ENCODE measurements at regions not wholly inside any gene's neighbourhood (a gene's known extent, or its start where the extent isn't known, plus 50 kb on each side); places are given as distances from the start of the nearest gene placed in this dataset.
A peak's percentile ranks its signal among the peaks of the same experiment; 100 is the strongest.

GRCh38 chr12:75565795-75566194 is 54.4 kb upstream of the KRR1 start:
- DNase-seq: no peak
- Histone ChIP-seq H3K36me3 (no peaks in the 10 kb centered on the region), H3K27ac (no peak overlapping the region), H3K9me3 (no peaks in the 10 kb centered on the region), H3K4me1 (peaks cover 0 to 14% (median 1%) of the 10 kb centered on the region in 6 donors), H3K27me3 (replicated peaks in 1 of 7) (no peaks in the 10 kb centered on the region), H3K4me3 (no peak overlapping the region)
- WGBS, 5 donors: 81 to 90% (median 83%) methylated on average over 3 of the region's 3 CpGs
- intact Hi-C loops (cut with DNase I; ENCODE audit: low total_unique reads): no loop called here
- TF ChIP-seq, protein P1, sequence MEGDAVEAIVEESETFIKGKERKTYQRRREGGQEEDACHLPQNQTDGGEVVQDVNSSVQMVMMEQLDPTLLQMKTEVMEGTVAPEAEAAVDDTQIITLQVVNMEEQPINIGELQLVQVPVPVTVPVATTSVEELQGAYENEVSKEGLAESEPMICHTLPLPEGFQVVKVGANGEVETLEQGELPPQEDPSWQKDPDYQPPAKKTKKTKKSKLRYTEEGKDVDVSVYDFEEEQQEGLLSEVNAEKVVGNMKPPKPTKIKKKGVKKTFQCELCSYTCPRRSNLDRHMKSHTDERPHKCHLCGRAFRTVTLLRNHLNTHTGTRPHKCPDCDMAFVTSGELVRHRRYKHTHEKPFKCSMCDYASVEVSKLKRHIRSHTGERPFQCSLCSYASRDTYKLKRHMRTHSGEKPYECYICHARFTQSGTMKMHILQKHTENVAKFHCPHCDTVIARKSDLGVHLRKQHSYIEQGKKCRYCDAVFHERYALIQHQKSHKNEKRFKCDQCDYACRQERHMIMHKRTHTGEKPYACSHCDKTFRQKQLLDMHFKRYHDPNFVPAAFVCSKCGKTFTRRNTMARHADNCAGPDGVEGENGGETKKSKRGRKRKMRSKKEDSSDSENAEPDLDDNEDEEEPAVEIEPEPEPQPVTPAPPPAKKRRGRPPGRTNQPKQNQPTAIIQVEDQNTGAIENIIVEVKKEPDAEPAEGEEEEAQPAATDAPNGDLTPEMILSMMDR (IDR thresholded peaks at IDR 0.05 in 8 of 11, conservative IDR thresholded peaks at IDR 0.05 in 3 of 11): no peak
- TF ChIP-seq POLR2A (IDR thresholded peaks at IDR 0.05): no peak
- TF ChIP-seq POLR2AphosphoS5 (IDR thresholded peaks at IDR 0.05): no peak

- TF ChIP-seq, protein P1 (IDR thresholded peaks at IDR 0.05 in 8 of 11, conservative IDR thresholded peaks at IDR 0.05 in 3 of 11): no peak
- TF ChIP-seq POLR2A (IDR thresholded peaks at IDR 0.05) (no peak), POLR2AphosphoS5 (IDR thresholded peaks at IDR 0.05) (no peak)
- Histone ChIP-seq H3K27ac (peak overlapping the region in 4 of 8 donors; percentile 10 to 24 (median 20)), H3K9me3 (no peaks in the 10 kb centered on the region), H3K27me3 (replicated peaks in 1 of 7) (no peaks in the 10 kb centered on the region), H3K36me3 (no peaks in the 10 kb centered on the region), H3K4me1 (peaks cover 0 to 14% (median 1%) of the 10 kb centered on the region in 6 donors), H3K4me3 (no peak overlapping the region)
- DNase-seq: no peak
- intact Hi-C loops (cut with DNase I; ENCODE audit: low total_unique reads): no loop called here
- 53 to 75% (median 68%) methylated on average over 4 of the region's 4 CpGs for WGBS, 5 donors
Measured at GRCh38 chr12:75564852-75565251, 53.4 kb upstream of the KRR1 start.

DNA sequence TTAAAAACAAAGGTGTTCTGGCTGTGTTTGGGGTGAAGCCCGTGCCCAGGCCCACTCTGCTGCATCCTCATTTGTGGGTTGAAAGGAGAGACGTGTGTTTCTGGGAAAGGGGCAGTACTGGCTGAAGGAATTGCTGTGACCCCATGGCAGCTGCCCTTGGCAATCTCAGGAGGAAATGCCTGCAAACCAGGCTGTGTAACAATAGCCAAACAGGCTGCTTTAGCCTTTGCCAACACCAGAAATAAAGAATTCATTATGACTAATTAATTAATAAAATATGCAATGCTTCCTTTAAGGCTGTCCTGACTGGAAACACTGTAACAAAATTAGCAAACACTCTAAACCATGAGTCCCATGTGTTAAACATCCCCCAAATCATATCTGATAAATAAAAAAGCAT is 53.0 kb upstream of the KRR1 start:
- Histone ChIP-seq H3K27ac (peak overlapping the region in 4 of 8 donors; percentile 10 to 35 (median 20)), H3K27me3 (replicated peaks in 1 of 7) (no peaks in the 10 kb centered on the region), H3K4me1 (peaks cover 0 to 14% (median 1%) of the 10 kb centered on the region in 6 donors), H3K36me3 (no peaks in the 10 kb centered on the region), H3K9me3 (no peaks in the 10 kb centered on the region), H3K4me3 (no peak overlapping the region)
- TF ChIP-seq, protein P1 (IDR thresholded peaks at IDR 0.05 in 8 of 11, conservative IDR thresholded peaks at IDR 0.05 in 3 of 11): no peak
- intact Hi-C loops (cut with DNase I; ENCODE audit: low total_unique reads): no loop called here
- no peak for DNase-seq
- 56 to 85% (median 66%) methylated on average over 2 of the region's 2 CpGs for WGBS, 5 donors

DNA sequence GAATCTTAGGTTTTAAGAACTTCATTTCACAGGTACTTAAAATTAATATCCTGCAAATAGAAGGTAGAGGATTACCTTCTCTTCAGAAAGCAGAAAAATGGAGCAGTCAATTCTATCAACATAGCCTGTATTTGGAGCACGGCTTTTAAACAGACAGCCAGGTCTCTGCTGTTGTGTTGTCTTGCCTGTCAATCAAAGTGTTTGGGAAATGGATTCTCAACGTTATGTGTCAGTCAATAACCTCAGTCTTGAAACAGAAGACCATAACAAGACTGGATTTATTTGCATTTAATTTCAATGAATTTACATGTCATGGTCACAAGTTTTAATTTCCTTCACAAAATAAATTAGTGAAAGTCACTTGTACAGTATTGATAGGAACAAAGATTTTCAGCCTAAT is 51.9 kb upstream of the KRR1 start:
- no peak overlapping the region for H3K27ac ChIP-seq
- H3K36me3 ChIP-seq: no peaks in the 10 kb centered on the region
- intact Hi-C loops (cut with DNase I; ENCODE audit: low total_unique reads): no loop called here
- no peak for DNase-seq
- H3K4me3 ChIP-seq: no peak overlapping the region
- H3K27me3 ChIP-seq (replicated peaks in 1 of 7): no peaks in the 10 kb centered on the region
- H3K9me3 ChIP-seq: no peaks in the 10 kb centered on the region
- H3K4me1 ChIP-seq: peaks cover 0 to 14% (median 1%) of the 10 kb centered on the region in 6 donors
- TF ChIP-seq, protein P1 (IDR thresholded peaks at IDR 0.05 in 8 of 11, conservative IDR thresholded peaks at IDR 0.05 in 3 of 11): no peak
- TF ChIP-seq POLR2AphosphoS5 (IDR thresholded peaks at IDR 0.05) (no peak), POLR2A (IDR thresholded peaks at IDR 0.05) (no peak)
- WGBS, 5 donors: 86 to 95% (median 88%) methylated on average over 2 of the region's 2 CpGs

Measured in spleen (tissue), 11 donors.